H1 (cell line): ENCODE measurements at regions not wholly inside any gene's neighbourhood (a gene's known extent, or its start where the extent isn't known, plus 50 kb on each side); places are given as distances from the start of the nearest gene placed in this dataset.

Experiments used
- CTCF ChIA-PET: fragments of 300-600 bp; sonication (Branson Sonifier 250); formaldehyde crosslinking; loops from one replicate; lab custom pipeline; 2021; ENCODE audit not compliant: partially characterized antibody; lab: Charles Lee
- POLR2A ChIA-PET: fragments of 300-600 bp; sonication (Branson Sonifier 250); formaldehyde crosslinking; loops from one replicate; lab custom pipeline; 2021; ENCODE audit warnings: inconsistent platforms; ENCODE audit not compliant: partially characterized antibody; lab: Charles Lee
- DNase-seq, 2 experiments: peaks; one replicate each; pipeline versions ENCODE4 v3.0.0 to v3.0.0-alpha.2; 2010 to 2022; ENCODE audit warnings: low spot score in 2 of 2, low read depth in 1 of 2, mixed read lengths in 1 of 2
- FAIRE-seq: peaks from 2 replicates; lab custom pipeline; 2011; peaks lifted over from hg19 to GRCh38; lab: Jason Lieb, UNC
- H2AFZ ChIP-seq: 2 replicates; pipeline ENCODE4 v1.8.1; 2012; ENCODE audit warnings: low read length, inconsistent platforms
- H2AK5ac ChIP-seq: 2 replicates; pipeline ENCODE4 v1.6.1; 2013; ENCODE audit warnings: low read depth, low read length
- H2BK120ac ChIP-seq: replicated peaks from 2 replicates; pipeline ENCODE3; 2013; ENCODE audit warnings: low read depth, low read length, inconsistent platforms
- H2BK12ac ChIP-seq: 2 replicates; pipeline ENCODE4 v1.6.1; 2013; ENCODE audit warnings: low read depth, low read length
- H2BK15ac ChIP-seq: 2 replicates; pipeline ENCODE4 v1.6.1; 2013; ENCODE audit warnings: low read length
- H2BK20ac ChIP-seq: 2 replicates; pipeline ENCODE4 v1.6.1; 2013; ENCODE audit warnings: low read length
- H2BK5ac ChIP-seq: 2 replicates; pipeline ENCODE4 v1.6.1; 2013; ENCODE audit warnings: low read depth, low read length
- H3K14ac ChIP-seq: 2 replicates; pipeline ENCODE4 v1.6.1; 2013; ENCODE audit warnings: inconsistent platforms; ENCODE audit not compliant: insufficient read length
- H3K18ac ChIP-seq: 2 replicates; pipeline ENCODE4 v1.6.1; 2013; ENCODE audit warnings: low read length; ENCODE audit errors: extremely low read depth
- H3K23ac ChIP-seq: 2 replicates; pipeline ENCODE4 v1.6.1; 2013; ENCODE audit warnings: inconsistent platforms; ENCODE audit not compliant: insufficient read length
- H3K23me2 ChIP-seq: 2 replicates; pipeline ENCODE4 v1.6.1; 2013; ENCODE audit warnings: low read depth, low read length
- H3K27ac ChIP-seq: 2 replicates; pipeline ENCODE4 v1.6.1; 2011; ENCODE audit warnings: low read depth, low read length, inconsistent platforms
- H3K27me3 ChIP-seq, 4 experiments: replicated peaks in 1 of 4; 1 replicate in 1 of 4; 2 replicates in 3 of 4; pipeline versions ENCODE4 v1.6.1 to v1.8.1; 2011 to 2013; ENCODE audit warnings: low read length in 3 of 4, mild to moderate bottlenecking in 3 of 4, inconsistent platforms in 2 of 4, mixed read lengths in 2 of 4, moderate library complexity in 1 of 4; ENCODE audit not compliant: control insufficient read depth in 3 of 4, insufficient read depth in 3 of 4; ENCODE audit errors: extremely low read depth in 1 of 4
- H3K36me3 ChIP-seq, 4 experiments: 2 replicates each; pipeline versions ENCODE4 v1.6.1 to v1.8.1; 2011 to 2013; ENCODE audit warnings: mild to moderate bottlenecking in 4 of 4, low read length in 3 of 4, moderate library complexity in 2 of 4, control low read depth in 1 of 4, inconsistent platforms in 1 of 4; ENCODE audit not compliant: insufficient read depth in 4 of 4, control insufficient read depth in 2 of 4
- H3K4ac ChIP-seq: replicated peaks from 2 replicates; pipeline ENCODE3; 2013; ENCODE audit warnings: low read length, low read depth, mixed read lengths, inconsistent platforms; ENCODE audit not compliant: insufficient read length
- H3K4me1 ChIP-seq, 4 experiments: replicated peaks in 1 of 4; 1 replicate in 1 of 4; 2 replicates in 3 of 4; pipeline versions ENCODE4 v1.6.1 to v1.8.1; 2011 to 2013; ENCODE audit warnings: low read length in 3 of 4, inconsistent platforms in 2 of 4, mixed read lengths in 1 of 4; ENCODE audit not compliant: insufficient read depth in 4 of 4, control insufficient read depth in 3 of 4
- H3K4me2 ChIP-seq, 2 experiments: 2 replicates each; pipeline versions ENCODE4 v1.6.1 to v1.8.1; 2011 to 2013; ENCODE audit warnings: low read depth in 2 of 2, low read length in 2 of 2, control low read depth in 1 of 2, inconsistent platforms in 1 of 2, mild to moderate bottlenecking in 1 of 2; ENCODE audit not compliant: insufficient read depth in 1 of 2
- H3K4me3 ChIP-seq, 4 experiments: fragments of 200-600, 300-600 bp in 1 of 4; sonication (generic), shearing (Covaris generic), sonication (Bioruptor Twin) in 1 of 4; 2 replicates each; pipeline versions ENCODE4 v1.5.1 to v1.8.1; 2011 to 2016; ENCODE audit warnings: low read length in 4 of 4, low read depth in 3 of 4, control low read depth in 2 of 4, inconsistent platforms in 2 of 4, mild to moderate bottlenecking in 2 of 4, mixed read lengths in 1 of 4, moderate library complexity in 1 of 4; ENCODE audit not compliant: insufficient read depth in 2 of 4; ENCODE audit errors: extremely low read depth in 1 of 4
- H3K56ac ChIP-seq: replicated peaks from 2 replicates; pipeline ENCODE3; 2013; ENCODE audit warnings: low read depth, mild to moderate bottlenecking, mixed read lengths, low read length, inconsistent platforms; ENCODE audit not compliant: insufficient read length
- H3K79me1 ChIP-seq: 2 replicates; pipeline ENCODE4 v1.6.1; 2013; ENCODE audit warnings: low read depth, low read length, control low read depth
- H3K79me2 ChIP-seq, 2 experiments: 2 replicates each; pipeline versions ENCODE4 v1.6.1 to v1.8.1; 2012 to 2013; ENCODE audit warnings: low read length in 2 of 2, mild to moderate bottlenecking in 2 of 2, inconsistent platforms in 1 of 2; ENCODE audit not compliant: insufficient read depth in 2 of 2, control insufficient read depth in 1 of 2
- H3K9ac ChIP-seq, 4 experiments: replicated peaks in 1 of 4; 1 replicate in 1 of 4; 2 replicates in 3 of 4; pipeline versions ENCODE4 v1.6.1 to v1.8.1; 2011 to 2013; ENCODE audit warnings: low read depth in 3 of 4, low read length in 3 of 4, control low read depth in 2 of 4, mild to moderate bottlenecking in 2 of 4, moderate library complexity in 2 of 4, inconsistent platforms in 1 of 4; ENCODE audit errors: extremely low read depth in 1 of 4
- H3K9me3 ChIP-seq, 2 experiments: 2 replicates each; pipeline versions ENCODE4 v1.6.1 to v1.8.1; 2012 to 2013; ENCODE audit warnings: mild to moderate bottlenecking in 2 of 2, moderate library complexity in 2 of 2, control low read depth in 1 of 2, inconsistent platforms in 1 of 2, low read depth in 1 of 2, low read length in 1 of 2, mixed read lengths in 1 of 2; ENCODE audit not compliant: insufficient read depth in 2 of 2
- H4K20me1 ChIP-seq, 2 experiments: replicated peaks in 1 of 2; 2 replicates each; pipeline versions ENCODE3 to v1.8.1; 2011 to 2013; ENCODE audit warnings: inconsistent platforms in 2 of 2, low read length in 2 of 2, mild to moderate bottlenecking in 1 of 2; ENCODE audit not compliant: insufficient read depth in 2 of 2, control insufficient read depth in 1 of 2
- H4K5ac ChIP-seq: 2 replicates; pipeline ENCODE4 v1.6.1; 2013; ENCODE audit warnings: low read length, low read depth, mixed read lengths, inconsistent platforms; ENCODE audit not compliant: insufficient read length
- H4K8ac ChIP-seq: 2 replicates; pipeline ENCODE4 v1.8.0; 2013; ENCODE audit warnings: mild to moderate bottlenecking, moderate library complexity, low read length, inconsistent platforms; ENCODE audit not compliant: insufficient read depth; ENCODE audit errors: extremely low read depth
- H4K91ac ChIP-seq: replicated peaks from 2 replicates; pipeline ENCODE3; 2013; ENCODE audit warnings: low read length, mixed read lengths, inconsistent platforms; ENCODE audit not compliant: insufficient read length
- CTCF ChIP-seq, 3 experiments: IDR thresholded peaks; 1 replicate in 2 of 3; 2 replicates in 1 of 3; pipeline versions ENCODE4 v1.5.1 to v1.6.1; 2011; ENCODE audit warnings: low read length in 3 of 3, mild to moderate bottlenecking in 3 of 3, inconsistent platforms in 2 of 3, low read depth in 1 of 3, moderate library complexity in 1 of 3; ENCODE audit not compliant: insufficient read depth in 1 of 3; ENCODE audit errors: control extremely low read depth in 1 of 3
- EGR1 ChIP-seq: IDR thresholded peaks from 2 replicates; pipeline ENCODE4 v1.6.1; 2011; ENCODE audit warnings: low read depth, low read length, borderline replicate concordance
- EZH2 ChIP-seq: fragments of 200-600 bp; sonication (generic); IDR thresholded peaks from 2 replicates; pipeline ENCODE4 v1.7.1; 2012; ENCODE audit warnings: low read depth, mild to moderate bottlenecking, moderate library complexity, low read length, inconsistent platforms; ENCODE audit not compliant: severe bottlenecking
- FOSL1 ChIP-seq: IDR thresholded peaks from 2 replicates; pipeline ENCODE4 v1.6.1; 2011; ENCODE audit warnings: mild to moderate bottlenecking, low read depth, low read length, moderate library complexity; ENCODE audit not compliant: insufficient read depth
- PHF8 ChIP-seq: fragments of 200-600 bp; sonication (generic); conservative IDR thresholded peaks from 2 replicates; pipeline ENCODE4 v1.7.1; 2012; ENCODE audit warnings: low read depth, mild to moderate bottlenecking, inconsistent platforms, low read length, moderate library complexity
- SIRT6 ChIP-seq: IDR thresholded peaks from one replicate; pipeline ENCODE4 v1.7.1; 2012; ENCODE audit warnings: low read length, inconsistent platforms
- TAF7 ChIP-seq: optimal IDR thresholded peaks from 2 replicates; pipeline ENCODE3; 2011; ENCODE audit warnings: low read depth, mild to moderate bottlenecking, inconsistent platforms, low read length, moderate library complexity, borderline replicate concordance
- WGBS, 2 experiments: shearing (Covaris generic) in 1 of 2; methylation state at CpG; one replicate each; pipeline versions ENCODE4 v1.1.6 to v1.1.7; 2013 to 2015; ENCODE audit warnings: low lambda C conversion rate in 2 of 2, mixed read lengths in 2 of 2, inconsistent platforms in 1 of 2, low coverage in 1 of 2, missing lambda C conversion rate in 1 of 2; ENCODE audit not compliant: insufficient replicate concordance in 2 of 2, insufficient coverage in 1 of 2, insufficient read length in 1 of 2; ENCODE audit errors: extremely low coverage in 1 of 2, missing lambda C conversion rate in 1 of 2; 5-methylcytosine and 5-hydroxymethylcytosine counted together
- TF ChIP-seq, protein P1 (sequence below): IDR thresholded peaks from 2 replicates; pipeline ENCODE4 v1.6.1; 2012; ENCODE audit warnings: low read length, inconsistent platforms

DNA sequence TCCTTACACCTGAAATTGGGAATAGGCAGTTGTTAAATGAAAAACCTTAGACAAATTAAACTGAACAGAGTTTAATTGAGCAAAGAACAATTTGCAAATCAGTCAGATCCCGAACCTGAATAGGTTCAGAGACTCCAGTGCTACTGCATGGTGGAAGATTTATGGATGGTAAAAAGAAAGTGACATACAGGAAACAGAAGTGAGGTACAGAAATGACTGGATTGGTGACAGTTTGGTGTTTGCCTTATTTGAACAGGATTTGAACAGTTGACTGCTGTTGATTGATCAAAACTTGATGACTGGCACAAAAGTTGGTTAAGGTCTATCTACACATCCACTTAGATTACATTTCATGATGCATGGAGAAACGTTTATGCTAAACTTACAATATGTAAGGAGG is 248.8 kb downstream of the HNMT start:
- no peaks in the 10 kb centered on the region for H3K9me3 ChIP-seq
- H3K23ac ChIP-seq: no peak overlapping the region
- 89% methylated on average over 2 of the region's 2 CpGs; no CpG with 5 or more reads in 1 of the 2 experiments for WGBS, 2 experiments
- no peak overlapping the region for H3K4me3 ChIP-seq
- no peak for DNase-seq
- H3K4me2 ChIP-seq: no peak overlapping the region
- H3K18ac ChIP-seq: no peak overlapping the region
- TF ChIP-seq EGR1 (no peak), SIRT6 (no peak), CTCF (IDR thresholded peaks at IDR 0.05; ENCODE audit: control extremely low read depth in 1 of 3, insufficient read depth in 1 of 3, low read depth in 1 of 3, low read length in 3 of 3) (no peak), FOSL1 (no peak), TAF7 (no peak), PHF8 (no peak), EZH2 (no peak)
- TF ChIP-seq, protein P1, sequence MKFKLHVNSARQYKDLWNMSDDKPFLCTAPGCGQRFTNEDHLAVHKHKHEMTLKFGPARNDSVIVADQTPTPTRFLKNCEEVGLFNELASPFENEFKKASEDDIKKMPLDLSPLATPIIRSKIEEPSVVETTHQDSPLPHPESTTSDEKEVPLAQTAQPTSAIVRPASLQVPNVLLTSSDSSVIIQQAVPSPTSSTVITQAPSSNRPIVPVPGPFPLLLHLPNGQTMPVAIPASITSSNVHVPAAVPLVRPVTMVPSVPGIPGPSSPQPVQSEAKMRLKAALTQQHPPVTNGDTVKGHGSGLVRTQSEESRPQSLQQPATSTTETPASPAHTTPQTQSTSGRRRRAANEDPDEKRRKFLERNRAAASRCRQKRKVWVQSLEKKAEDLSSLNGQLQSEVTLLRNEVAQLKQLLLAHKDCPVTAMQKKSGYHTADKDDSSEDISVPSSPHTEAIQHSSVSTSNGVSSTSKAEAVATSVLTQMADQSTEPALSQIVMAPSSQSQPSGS: no peak
- no peak overlapping the region for H2BK20ac ChIP-seq
- H3K4ac ChIP-seq: no peak overlapping the region
- H2BK15ac ChIP-seq: no peak overlapping the region
- H3K79me2 ChIP-seq: no peaks in the 10 kb centered on the region
- no peak overlapping the region for H3K14ac ChIP-seq
- no peak overlapping the region for H2BK120ac ChIP-seq
- no peak overlapping the region for H3K9ac ChIP-seq
- H3K23me2 ChIP-seq: no peaks in the 10 kb centered on the region
- no peak overlapping the region for H2BK5ac ChIP-seq
- H4K20me1 ChIP-seq: no peaks in the 10 kb centered on the region
- H3K56ac ChIP-seq: no peak overlapping the region
- peaks cover 0 to 2% (median 0%) of the 10 kb centered on the region in 4 experiments; a peak in 1 of 7 replicates for H3K27me3 ChIP-seq
- no peak for FAIRE-seq
- no peak overlapping the region for H4K8ac ChIP-seq
- H3K79me1 ChIP-seq: no peaks in the 10 kb centered on the region; the same call in 1 of the 2 replicates
- no peak overlapping the region for H4K5ac ChIP-seq
- POLR2A ChIA-PET: no interaction called here
- no peaks in the 10 kb centered on the region for H3K36me3 ChIP-seq
- H2BK12ac ChIP-seq: no peak overlapping the region
- no peak overlapping the region for H2AFZ ChIP-seq
- H2AK5ac ChIP-seq: no peak overlapping the region
- no peak overlapping the region for H3K27ac ChIP-seq
- no peaks in the 10 kb centered on the region for H3K4me1 ChIP-seq
- CTCF ChIA-PET: no interaction called here
- no peak overlapping the region for H4K91ac ChIP-seq
